HL-60 (cell line): ENCODE measurements at regions not wholly inside any gene's neighbourhood (a gene's known extent, or its start where the extent isn't known, plus 50 kb on each side); places are given as distances from the start of the nearest gene placed in this dataset.

Source experiments
- DNase-seq, 2 experiments: peaks; one replicate each; pipeline ENCODE4 v3.0.0-alpha.2; 2010 to 2020; ENCODE audit warnings: low read depth in 1 of 2, low spot score in 1 of 2
- H3K27ac ChIP-seq: fragments of 250-450 bp; sonication (Bioruptor Pico); replicated peaks from 2 replicates; pipeline ENCODE4 v1.5.1; 2020; ENCODE audit warnings: mild to moderate bottlenecking, moderate library complexity
- H3K27me3 ChIP-seq: fragments of 250-450 bp; sonication (Bioruptor Pico); 2 replicates; pipeline ENCODE4 v1.5.1; 2021; ENCODE audit warnings: mild to moderate bottlenecking, moderate library complexity; ENCODE audit not compliant: insufficient read depth, poor library complexity, severe bottlenecking
- H3K4me3 ChIP-seq: replicated peaks from 2 replicates; pipeline ENCODE4 v1.5.1; 2011; ENCODE audit warnings: mild to moderate bottlenecking, control low read depth, low read length; ENCODE audit not compliant: insufficient read depth
- CTCF ChIP-seq: IDR thresholded peaks from one replicate; pipeline ENCODE4 v1.5.1; 2011; ENCODE audit warnings: low read length, control low read depth, inconsistent platforms; ENCODE audit not compliant: insufficient read depth
- GABPA ChIP-seq: IDR thresholded peaks from 2 replicates; pipeline ENCODE4 v1.6.1; 2012; ENCODE audit warnings: low read depth
- POLR2AphosphoS5 ChIP-seq: IDR thresholded peaks from 2 replicates; pipeline ENCODE4 v1.6.1; 2012; ENCODE audit warnings: low read depth
- REST ChIP-seq: IDR thresholded peaks from 2 replicates; pipeline ENCODE4 v1.6.1; 2012; ENCODE audit warnings: low read depth; ENCODE audit not compliant: insufficient replicate concordance
- SPI1 ChIP-seq: IDR thresholded peaks from 2 replicates; pipeline ENCODE4 v1.6.1; 2012; ENCODE audit warnings: low read depth, mild to moderate bottlenecking, borderline replicate concordance

- Histone ChIP-seq H3K27me3 (no peaks in the 10 kb centered on the region), H3K4me3 (no peak overlapping the region), H3K27ac (no peak overlapping the region)
- no peak for TF ChIP-seq POLR2AphosphoS5
- no peak for TF ChIP-seq SPI1
- TF ChIP-seq REST = no peak
- no peak for TF ChIP-seq CTCF
- TF ChIP-seq GABPA = no peak
- DNase-seq = no peak
Measured at GRCh38 chr4:83989835-83990234, 453.9 kb downstream of the GPAT3 start.

- no peak for TF ChIP-seq SPI1
- TF ChIP-seq POLR2AphosphoS5 = no peak
- TF ChIP-seq CTCF = no peak
- TF ChIP-seq GABPA = no peak
- TF ChIP-seq REST = no peak
- H3K4me3 ChIP-seq = no peak overlapping the region
- DNase-seq = no peak
- H3K27ac ChIP-seq = no peak overlapping the region
- H3K27me3 ChIP-seq = no peaks in the 10 kb centered on the region
Measured at GRCh38 chr4:83981156-83981555, 445.2 kb downstream of the GPAT3 start.

GRCh38 chr4:83979773-83980172, 443.9 kb downstream of the GPAT3 start:
- Histone ChIP-seq H3K27ac (no peak overlapping the region), H3K4me3 (no peak overlapping the region), H3K27me3 (no peaks in the 10 kb centered on the region)
- TF ChIP-seq POLR2AphosphoS5 (no peak), SPI1 (no peak), GABPA (no peak), REST (no peak), CTCF (no peak)
- no peak for DNase-seq
